Cerebellar cortex (tissue), 1 donor: ENCODE measurements at regions not wholly inside any gene's neighbourhood (a gene's known extent, or its start where the extent isn't known, plus 50 kb on each side); places are given as distances from the start of the nearest gene placed in this dataset.
"Not testable (repeated sequence)": the region's sequence is repeated elsewhere in the genome, so short reads cannot be mapped to it uniquely, and the experiment has no call there.

Experiments
- DNase-seq: peaks from one replicate; pipeline ENCODE4 v3.0.0-alpha.2; 2015; ENCODE audit warnings: low spot score

DNA sequence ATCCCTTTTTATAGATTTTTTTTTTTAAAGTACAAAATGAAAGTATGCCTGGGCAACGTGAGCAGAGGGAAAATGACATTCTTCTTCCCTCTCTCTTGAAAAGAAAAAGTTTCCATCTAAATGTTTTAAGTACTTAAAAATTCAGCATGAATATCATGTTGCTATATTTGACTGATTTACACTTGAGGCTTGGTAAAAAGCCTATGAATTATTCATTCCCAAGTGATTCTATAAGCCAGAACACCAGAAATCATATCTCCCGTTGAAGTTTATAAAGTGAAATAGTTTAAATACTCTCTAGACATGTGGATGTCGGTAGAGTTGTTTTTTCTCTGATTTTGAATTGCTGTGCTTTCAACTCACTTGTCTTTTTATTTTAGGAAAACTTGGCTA, 276.2 kb upstream of the RARB start:
- no peak for DNase-seq

DNA sequence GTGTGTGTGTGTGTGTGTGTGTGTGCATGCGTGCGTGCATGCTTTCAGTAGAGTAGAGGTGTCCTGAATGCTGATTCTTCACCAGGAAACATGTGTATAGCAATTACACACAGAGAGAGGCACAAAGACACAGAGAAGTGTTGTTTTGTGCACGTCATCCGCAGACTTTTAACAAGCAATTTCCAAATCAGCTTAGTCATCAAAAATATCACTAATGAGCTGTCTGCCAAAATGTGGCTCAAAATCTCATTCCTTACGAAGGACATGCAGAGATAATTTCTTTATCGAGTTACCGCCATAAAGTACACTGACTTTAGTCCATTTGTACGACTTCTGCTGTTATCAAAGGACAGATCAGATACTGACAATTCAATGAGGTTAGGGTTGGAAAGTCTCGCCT, 274.9 kb upstream of the RARB start:
- DNase-seq: no peak

DNA sequence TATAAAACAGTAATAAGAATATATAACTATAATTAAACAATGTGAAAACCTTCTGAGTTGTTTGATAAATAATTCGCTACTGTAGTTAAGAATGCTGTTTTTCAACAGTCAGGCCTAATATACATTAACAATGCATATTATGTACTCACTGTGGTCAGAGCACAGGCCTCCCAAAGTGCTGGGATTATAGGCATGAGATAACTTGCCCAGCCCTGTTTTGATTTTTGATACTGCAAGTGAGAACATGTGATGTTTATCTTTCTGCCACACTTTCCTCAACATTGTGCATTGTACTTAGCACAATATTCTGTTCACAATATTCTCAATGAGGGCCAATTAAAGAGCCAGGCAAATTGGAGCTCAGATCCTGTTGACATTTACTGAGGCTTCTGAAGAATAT, 274.5 kb upstream of the RARB start:
- DNase-seq: no peak

GRCh38 chr3:25155652-25156471, 272.2 kb upstream of the RARB start:
- DNase-seq: no peak

DNA sequence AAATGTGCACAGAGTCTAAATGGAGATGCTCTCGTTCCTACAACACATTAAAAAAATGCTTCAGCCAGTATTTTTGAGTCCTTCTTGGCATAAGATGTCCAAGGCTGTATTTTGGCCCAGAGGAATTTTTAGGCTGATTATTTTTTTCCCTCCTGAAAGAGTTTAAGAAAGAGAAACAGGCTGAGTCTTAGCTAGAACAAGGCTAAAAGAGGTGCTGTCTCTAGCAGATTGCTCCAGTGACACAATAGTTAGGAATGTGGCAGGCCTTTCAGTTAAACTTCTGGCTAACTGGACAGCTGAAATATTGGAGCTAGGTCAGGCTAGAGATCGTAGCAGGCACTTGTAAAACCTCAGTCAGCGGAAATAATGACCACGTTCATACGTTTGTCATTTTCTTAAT, 271.4 kb upstream of the RARB start:
- no peak for DNase-seq

DNA sequence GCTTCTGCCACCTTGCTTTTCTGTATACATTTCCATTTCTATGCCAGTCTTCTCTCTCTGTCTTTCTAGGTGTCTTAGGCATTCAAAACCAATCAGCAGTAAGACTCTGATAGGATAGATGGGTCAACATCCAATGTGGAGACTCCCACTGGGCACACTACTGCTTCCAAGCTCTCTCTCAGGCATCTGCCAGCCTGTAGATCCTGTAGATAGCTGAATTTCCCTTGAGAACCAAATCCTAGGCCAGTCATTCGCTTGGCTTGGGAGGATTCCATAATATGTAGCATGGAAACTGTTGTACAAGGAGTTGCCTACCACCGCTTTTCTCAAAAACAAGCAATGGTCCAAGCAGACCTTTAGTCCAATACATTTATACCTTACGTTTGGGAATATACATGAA, 262.8 kb upstream of the RARB start:
- DNase-seq: no peak

DNA sequence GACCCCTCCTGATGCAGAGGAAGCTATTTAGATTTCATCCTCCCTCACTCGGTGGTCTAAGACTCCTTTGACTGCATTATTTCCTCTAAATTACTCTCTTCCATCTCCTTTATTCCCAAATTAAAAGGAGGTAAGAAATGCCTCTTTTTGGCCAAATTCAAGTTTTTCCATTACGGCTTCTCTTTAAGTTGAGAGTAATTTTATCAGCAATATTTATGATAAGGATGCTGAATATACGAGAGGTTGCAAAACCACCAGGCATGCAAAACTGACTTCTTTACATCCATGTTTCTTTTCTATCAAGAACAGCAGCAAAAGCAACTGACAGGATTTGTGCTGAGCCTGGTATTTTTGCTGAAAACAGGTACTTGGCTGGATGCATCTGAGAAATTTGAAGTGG, 262.0 kb upstream of the RARB start:
- DNase-seq: no peak

DNA sequence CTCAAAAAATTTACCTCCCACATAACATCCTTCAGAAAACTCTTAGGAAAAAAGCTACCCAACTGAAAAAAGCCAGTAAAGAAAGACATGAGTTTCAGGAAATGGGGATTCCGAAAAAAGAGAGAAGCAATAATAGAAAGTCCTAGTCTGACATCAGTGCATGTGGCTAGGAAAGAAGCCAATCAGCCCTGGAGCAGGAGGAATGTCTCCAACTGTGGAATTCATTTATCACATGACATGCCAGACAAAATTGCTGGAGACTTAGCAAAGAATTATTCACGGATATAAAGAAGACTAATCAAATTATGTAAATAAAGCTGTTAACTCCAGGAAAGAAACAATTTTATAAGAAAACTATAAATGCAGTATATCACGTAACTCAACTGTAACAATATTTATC, 258.9 kb upstream of the RARB start:
- DNase-seq: no peak

GRCh38 chr3:25170021-25170420, 258.0 kb upstream of the RARB start:
- DNase-seq: no peak

GRCh38 chr3:25171118-25171807, 256.8 kb upstream of the RARB start:
- no peak for DNase-seq

DNA sequence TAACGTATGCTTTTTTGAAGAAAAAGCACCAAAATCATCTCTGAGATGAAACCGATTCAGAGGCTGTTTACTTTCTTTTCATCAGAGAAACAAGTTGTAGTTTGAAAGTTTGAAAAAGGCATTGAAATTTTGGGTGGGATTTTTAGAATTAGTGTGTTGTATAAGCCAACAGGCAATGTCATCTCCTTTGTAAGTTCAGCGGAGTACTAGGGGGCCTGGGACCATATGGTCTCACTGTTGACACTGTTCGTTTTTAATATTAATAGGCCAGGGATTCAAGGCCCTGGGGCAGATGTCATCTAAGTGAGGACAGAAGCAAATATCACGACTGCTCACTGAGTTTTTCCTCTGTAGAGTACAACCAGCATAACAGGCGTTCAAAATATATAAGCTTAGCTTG, 256.2 kb upstream of the RARB start:
- DNase-seq: no peak

- no peak for DNase-seq
These were observed 254.5 kb upstream of the RARB start for GRCh38 chr3:25173606-25174005.

DNA sequence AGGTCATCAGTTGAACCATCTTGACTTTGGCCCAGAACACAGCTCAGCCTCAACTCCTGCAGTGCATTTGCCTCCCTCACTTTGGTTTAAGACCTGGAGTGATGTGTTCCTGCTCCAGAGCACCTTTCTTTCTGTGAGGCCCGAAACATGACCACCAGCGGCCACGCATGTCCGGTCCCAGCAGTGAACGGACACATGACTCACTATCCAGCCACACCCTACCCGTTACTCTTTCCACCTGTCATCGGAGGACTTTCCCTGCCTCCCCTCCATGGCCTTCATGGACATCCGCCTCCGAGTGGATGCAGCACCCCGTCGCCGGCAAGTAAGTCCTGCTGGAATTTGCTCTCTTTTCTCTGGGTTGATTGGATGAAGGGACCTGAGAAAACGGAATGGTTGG, 253.8 kb upstream of the RARB start:
- no peak for DNase-seq

GRCh38 chr3:25177041-25177440, 251.0 kb upstream of the RARB start:
- DNase-seq: no peak

DNA sequence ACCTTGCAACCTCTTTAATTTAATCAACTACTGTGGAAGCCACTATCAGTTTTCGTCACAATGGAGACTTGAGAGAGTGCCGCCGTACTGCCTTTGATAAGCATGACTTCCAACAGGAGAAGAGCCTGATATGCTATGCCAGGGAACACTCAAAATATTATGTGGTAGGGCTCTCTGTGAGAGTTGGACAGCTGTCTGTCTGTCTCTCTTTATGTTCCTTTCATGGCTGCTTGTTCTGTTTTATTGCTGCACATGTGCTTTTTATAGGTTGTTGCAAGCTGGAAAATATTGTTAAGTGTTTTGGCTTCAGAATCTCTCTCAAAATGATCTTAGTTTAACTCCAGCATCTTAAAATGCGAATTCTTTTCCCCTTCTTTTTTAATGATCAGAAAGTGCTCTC, 249.4 kb upstream of the RARB start:
- DNase-seq: no peak

GRCh38 chr3:25181096-25181495, 247.0 kb upstream of the RARB start:
- no peak for DNase-seq

GRCh38 chr3:25182794-25183193, 245.3 kb upstream of the RARB start:
- no peak for DNase-seq

DNA sequence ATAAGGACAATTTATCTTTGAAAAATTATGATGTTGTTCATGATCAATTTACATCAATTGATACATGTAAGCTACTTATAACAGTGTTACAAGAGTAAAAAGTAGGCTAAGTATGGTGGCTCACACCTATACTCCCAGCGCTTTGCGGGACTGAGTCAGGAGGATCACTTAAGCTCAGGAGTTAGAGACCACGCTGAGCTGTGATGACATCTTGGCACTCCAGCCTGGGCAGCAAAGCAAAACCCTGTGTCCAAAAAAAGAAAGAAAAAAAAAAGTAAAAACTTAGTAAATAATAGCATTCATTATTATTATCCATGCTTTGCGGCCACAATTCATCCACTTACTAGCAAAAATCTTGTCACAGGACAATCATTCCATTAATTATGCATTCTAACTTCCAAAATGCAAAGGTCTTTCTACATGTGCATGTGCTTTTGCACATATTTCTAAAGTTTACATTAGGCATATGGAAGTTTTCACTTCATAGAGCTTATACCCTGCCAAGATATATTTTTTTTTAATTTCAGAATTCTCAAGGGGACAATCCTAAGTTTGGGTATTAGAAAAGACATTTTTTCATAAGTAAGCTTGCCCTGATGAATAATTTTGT, 243.3 kb upstream of the RARB start:
- no peak for DNase-seq

- no peak for DNase-seq
These were observed 236.4 kb upstream of the RARB start for GRCh38 chr3:25191673-25192072.

GRCh38 chr3:25199567-25199966, 228.5 kb upstream of the RARB start:
- not testable (repeated sequence) for DNase-seq

DNA sequence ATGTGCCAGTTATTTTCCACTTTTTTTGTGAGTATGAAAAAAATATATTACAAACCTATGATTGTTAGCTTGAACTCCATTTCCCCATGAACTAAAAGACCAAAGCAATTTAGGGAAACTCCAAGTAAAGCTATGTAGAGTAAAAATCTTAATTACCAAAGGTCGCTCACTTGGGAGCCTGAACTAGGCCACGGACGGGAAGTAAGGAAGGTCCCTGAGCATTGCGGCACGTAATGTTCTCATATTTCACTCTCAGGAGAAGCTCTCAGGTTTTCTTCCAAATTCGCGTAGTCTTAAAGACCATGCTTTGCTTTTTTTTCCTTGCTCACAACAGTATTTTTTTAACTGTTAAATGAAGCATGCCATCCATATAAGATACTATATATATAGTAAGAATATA, 215.3 kb upstream of the RARB start:
- DNase-seq: no peak

DNA sequence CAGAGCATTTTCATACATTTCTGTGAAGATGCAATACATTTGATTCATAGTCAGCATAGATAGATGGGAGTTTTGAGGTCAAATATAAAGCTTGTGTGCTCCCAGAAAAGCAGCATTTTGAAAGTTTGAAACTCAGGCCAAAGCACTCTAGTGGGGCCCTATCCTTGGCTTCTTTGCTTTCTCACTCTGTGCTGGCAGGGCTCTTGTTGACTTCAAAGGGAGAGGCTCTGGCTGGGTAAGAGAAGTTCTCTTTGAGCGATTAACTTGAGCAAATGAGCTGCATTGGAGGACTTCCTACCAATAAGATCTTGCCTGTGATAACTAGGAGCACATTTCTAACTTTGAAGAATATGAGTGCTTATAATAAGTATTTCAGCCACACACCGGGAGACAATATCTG, 214.0 kb upstream of the RARB start:
- DNase-seq: no peak

DNA sequence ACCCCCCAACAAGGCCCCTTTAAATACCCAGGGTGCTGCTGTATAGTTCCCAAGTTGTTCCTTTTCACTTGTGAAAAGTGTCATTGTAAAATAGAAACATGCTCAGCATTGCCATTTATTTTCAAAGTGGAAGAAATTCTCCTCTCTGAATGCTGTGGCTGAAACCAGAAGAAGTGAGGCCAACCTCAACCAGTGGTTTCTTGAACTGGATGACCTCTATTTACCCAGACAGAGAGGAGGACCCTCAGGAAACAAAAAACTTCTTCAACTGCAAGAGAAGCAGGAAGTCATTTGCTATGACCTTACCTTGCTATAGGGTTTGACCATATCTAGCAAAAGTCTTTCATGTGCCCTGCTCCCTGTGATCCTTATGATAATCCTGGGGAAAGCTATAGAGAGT, 209.7 kb upstream of the RARB start:
- no peak for DNase-seq
